GM21619 (cell line): ENCODE measurements at regions not wholly inside any gene's neighbourhood (a gene's known extent, or its start where the extent isn't known, plus 50 kb on each side); places are given as distances from the start of the nearest gene placed in this dataset.
A peak's percentile ranks its signal among the peaks of the same experiment; 100 is the strongest.
"Not testable (repeated sequence)": the region's sequence is repeated elsewhere in the genome, so short reads cannot be mapped to it uniquely, and the experiment has no call there.

Experiments used
- ATAC-seq: cut with Tn5 transposase; IDR thresholded peaks from one replicate; pipeline ENCODE4 v1.9.1; 2021; ENCODE audit not compliant: unreplicated experiment

DNA sequence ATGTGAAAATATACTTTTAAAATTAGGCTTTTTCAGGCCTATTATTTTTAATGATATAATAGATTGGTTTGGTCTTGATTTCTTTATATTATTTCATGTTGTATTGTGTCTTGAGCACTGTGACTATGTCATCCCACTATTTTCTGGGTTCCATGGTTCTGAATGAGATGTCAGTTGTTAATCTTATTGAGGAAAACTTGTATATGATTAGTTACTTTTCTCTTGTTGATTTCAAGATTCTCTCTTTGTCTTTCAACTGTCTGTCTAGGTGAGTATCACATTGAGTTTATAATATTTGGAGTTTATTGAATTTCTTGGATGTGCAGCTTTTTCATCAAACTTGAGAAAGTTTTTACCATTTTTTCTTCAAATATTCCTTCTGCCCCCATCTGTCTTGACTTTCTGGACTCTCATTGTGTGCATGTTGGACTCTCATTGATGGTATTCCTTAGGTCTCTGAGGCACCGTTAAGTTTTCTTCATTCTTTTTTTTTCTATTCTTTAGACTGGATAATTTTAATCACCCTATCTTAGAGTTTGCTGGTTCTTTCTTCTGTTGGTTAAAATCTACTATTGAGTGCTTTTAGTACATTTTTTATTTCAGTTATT lies 175.8 kb downstream of the TMEM167A start:
- no peak for ATAC-seq

GRCh38 chr5:82894716-82895115 lies 182.5 kb downstream of the TMEM167A start:
- no peak for ATAC-seq

DNA sequence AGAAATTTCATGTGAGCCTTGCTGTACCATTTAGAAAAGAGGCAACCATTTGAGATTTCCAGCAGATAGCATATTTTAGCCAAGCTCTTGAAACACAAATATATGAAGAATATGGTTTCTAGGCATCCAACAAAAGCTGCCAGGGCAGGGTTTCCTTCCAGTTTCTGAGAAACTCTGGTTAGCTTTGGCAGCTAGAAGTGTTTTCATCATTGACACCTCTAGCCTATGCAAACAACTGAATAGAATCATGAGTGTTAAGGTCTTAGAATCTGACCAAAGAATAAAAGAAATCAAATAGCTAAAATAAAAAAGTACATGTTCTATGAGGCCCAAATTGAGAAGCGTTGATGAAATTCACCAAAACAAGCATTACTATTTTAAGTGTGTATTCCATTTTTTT lies 188.1 kb downstream of the TMEM167A start:
- no peak for ATAC-seq

DNA sequence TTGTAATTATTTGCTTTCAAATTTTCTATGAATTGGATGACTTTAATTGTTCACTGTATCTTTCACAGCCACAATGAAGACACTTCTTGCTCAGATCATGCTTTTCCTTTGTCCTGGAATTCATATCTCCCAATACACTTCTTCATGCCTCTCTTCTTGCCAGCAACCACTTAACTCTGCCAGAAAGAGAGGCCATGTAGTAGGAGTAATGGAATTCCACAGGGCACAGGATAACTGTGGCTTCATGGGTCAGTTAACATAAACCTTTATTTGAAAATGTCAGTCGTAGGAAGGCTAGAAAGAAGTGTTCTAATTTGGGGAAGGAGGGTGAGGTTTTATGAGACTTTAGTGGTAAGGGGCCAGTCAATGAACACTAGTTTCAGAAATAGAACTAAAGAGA lies 190.3 kb downstream of the TMEM167A start:
- no peak for ATAC-seq

GRCh38 chr5:82885627-82886389 lies 191.4 kb downstream of the TMEM167A start:
- ATAC-seq: peak; percentile 48

DNA sequence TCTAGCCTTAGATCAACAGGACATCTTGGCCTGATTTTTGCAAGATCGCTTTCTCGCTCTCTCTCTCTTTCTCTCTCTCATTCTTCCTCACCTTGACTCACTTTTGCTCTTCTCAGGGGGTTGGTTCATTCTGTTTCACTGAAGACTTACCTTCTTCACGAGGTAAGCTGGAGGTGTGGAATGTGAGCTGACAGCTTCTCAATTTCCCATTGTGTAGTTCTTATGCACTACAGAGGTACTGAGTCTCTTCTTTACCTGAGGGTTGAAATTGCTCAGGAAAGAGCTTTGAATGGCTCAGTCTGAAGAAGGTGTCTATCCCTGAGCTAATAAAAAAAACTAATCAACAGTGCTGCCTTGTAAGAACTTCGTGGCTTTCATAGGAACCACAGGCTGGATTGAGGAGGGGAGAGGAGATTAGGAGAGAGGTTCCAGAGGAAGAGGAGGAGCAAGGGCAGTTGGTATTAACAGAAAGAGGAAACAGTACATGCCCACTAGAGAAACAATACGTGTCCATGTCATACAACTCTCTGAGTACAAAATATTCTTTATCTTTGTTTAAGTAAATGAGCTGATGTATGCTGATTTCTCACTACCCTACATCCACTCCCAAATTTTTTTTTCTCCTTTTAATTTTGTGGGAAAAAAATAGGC lies 192.2 kb downstream of the TMEM167A start:
- no peak for ATAC-seq

DNA sequence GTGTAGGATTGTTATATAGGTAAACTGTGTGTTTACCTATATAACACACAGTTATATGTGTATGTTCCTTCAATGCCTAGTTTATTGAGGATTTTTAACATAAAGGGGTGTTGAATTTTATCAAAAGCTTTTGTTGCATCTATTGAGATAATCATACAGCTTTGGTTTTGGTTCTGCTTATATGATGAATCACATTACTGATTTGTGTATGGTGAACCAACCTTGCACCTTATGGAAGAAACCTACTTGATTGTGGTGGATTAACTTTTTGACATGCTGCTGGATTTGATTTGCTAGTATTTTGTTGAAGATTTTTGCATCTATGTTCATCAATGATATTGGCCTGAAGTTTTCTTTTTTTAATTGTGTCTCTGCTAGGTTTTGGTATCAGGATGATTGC lies 194.9 kb downstream of the TMEM167A start:
- ATAC-seq: no peak

DNA sequence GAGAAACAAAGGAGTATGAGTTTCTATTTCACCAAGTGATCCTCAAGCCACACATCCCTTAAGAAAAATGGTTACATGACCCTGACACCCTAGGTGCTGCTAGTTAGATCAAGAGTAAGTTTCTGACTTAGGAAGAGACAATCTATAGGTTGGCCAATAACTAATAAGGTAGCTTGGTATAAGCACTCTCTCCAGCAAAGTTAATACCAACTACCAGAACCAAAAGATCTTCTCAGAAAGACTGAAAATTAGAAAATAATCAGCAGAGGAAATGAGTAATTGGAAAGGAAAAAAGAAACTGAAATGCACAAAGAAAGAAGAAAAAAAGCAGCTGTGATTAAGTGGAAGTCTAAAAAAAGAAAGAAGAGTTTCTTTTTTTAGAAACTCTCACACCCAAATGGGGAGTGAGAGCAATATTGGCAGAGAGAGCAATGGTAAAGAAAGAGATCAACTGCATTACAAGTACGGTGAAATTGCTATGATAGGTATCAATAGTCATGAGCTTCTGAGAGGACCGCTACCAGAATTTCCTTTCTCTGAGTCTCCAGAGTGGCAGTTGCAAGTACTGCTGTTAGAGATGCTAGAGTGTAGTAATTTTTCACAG lies 195.5 kb downstream of the TMEM167A start:
- ATAC-seq: peak; percentile 46

GRCh38 chr5:82879089-82879488 lies 198.1 kb downstream of the TMEM167A start:
- no peak for ATAC-seq

GRCh38 chr5:82873452-82873851 lies 203.7 kb downstream of the TMEM167A start:
- ATAC-seq: no peak

- not testable (repeated sequence) for ATAC-seq
These were observed 204.6 kb downstream of the TMEM167A start for GRCh38 chr5:82872321-82873288.

GRCh38 chr5:82865625-82866024 lies 211.6 kb downstream of the TMEM167A start:
- ATAC-seq: no peak

DNA sequence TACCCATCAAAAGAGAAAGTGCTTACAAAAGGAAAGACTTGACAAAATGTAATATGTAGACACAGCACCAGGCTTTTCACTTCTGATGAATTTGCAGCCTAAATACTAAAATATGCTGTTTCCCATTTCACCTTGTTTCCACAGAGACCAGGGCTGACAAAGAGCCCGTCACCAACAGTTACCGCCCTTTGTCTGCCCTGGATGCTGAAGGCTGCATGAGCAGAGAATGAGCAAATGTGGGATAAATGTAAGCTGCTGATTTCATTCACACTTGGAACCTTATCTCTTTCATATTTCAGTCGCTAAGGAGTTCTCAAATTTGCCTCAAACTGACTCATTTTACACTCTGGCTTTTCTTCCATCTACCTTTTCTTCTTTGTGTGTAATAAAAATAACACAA lies 213.9 kb downstream of the TMEM167A start:
- ATAC-seq: no peak

DNA sequence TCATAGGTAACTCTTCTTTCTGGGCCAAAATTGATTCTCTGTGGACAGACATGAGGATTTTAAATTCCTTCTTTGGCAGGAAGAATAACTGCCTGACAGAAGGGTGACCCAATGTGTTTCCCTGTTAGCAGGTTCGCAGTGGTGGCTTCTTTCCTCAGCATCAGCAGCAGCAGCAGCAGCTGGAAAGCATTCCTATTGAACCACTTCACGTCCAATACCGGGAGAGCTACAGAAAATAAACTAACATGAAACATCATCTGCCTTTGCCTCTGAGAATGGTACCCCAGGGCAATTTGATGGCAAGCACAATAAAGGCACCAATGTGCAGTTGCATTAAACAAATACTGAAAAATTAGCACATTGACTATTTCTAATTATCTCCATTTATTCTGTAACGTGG lies 214.5 kb downstream of the TMEM167A start:
- ATAC-seq: no peak

GRCh38 chr5:82862261-82862660 lies 214.9 kb downstream of the TMEM167A start:
- no peak for ATAC-seq

- no peak for ATAC-seq
These were observed 215.5 kb downstream of the TMEM167A start for GRCh38 chr5:82861701-82862100.

- ATAC-seq: no peak
These were observed 217.6 kb downstream of the TMEM167A start for GRCh38 chr5:82859451-82860140.

DNA sequence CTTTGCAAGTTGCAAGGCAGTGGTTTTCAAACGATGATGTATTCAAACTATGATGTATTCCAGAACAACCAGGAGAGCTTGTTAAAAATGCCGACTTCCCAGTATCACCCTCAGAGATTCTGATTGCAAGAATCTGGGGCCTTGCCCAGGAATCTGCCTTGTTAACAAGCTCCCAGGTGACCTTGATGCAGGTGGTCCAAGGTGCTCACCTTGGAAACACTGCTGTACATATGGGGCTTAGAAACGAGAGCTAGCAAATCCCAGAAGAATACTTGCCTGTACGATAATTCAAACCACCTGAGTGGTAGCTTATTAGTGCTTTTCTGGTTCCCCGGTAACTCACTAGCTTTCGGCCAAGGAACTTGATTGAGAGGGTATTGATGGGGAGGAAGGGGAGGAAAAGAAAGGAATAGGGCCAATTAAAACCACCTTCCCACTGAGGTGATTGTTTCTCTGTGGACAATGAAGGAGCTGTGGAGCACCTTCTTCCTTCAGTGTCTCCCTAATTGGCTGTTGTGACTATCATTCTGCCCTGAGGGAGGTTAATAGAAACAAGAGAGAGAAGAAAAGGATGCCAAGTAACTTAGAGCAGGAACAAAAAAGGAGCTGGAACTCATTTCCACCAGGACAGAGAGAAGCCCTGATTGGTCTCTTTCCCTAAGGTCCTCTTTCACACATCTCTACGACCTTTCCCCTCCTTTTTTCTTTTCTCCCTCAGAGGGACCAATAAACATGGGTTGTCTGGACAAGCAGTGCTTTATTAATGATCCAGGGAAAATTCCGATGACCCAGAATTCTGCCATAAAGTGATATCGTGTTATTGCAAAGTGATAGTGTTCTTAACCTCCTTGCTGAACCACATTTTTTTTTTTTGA lies 218.8 kb downstream of the TMEM167A start:
- ATAC-seq: no peak

DNA sequence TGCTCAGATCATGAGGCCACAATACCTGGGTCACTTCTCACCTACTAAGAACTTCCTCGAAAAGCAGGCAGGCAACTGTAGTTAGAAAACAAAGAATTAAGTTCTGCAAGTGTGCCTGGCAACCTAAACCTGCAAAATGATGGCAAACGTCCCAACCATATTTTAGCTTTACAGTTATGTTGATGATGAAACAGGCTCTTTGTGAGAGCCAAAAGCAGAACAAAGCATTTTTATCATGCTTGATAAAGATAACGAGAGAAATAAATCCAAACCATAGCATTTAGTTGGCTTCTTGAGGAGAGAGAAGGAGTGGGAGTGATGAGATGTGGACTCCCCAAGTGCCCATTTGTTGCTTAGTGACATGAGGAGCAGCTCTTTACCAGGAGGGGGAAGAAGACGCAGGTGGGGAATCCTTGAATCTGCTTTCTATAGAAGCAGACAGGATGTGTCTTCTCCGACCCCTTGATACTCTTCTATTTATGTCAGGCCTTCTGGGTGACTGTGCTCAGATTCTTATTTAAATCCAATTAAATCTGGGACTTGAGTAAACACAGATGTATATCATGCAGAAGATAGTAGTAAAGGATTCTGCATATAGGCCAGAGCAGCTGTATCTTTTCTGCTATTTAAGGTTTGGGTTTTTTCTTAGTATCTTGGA lies 221.2 kb downstream of the TMEM167A start:
- ATAC-seq: no peak
